H1 (cell line): ENCODE measurements at regions not wholly inside any gene's neighbourhood (a gene's known extent, or its start where the extent isn't known, plus 50 kb on each side); places are given as distances from the start of the nearest gene placed in this dataset.

Experiments used
- CTCF ChIA-PET: fragments of 300-600 bp; sonication (Branson Sonifier 250); formaldehyde crosslinking; loops from one replicate; lab custom pipeline; 2021; ENCODE audit not compliant: partially characterized antibody; lab: Charles Lee
- POLR2A ChIA-PET: fragments of 300-600 bp; sonication (Branson Sonifier 250); formaldehyde crosslinking; loops from one replicate; lab custom pipeline; 2021; ENCODE audit warnings: inconsistent platforms; ENCODE audit not compliant: partially characterized antibody; lab: Charles Lee
- DNase-seq, 2 experiments: peaks; one replicate each; pipeline versions ENCODE4 v3.0.0 to v3.0.0-alpha.2; 2010 to 2022; ENCODE audit warnings: low spot score in 2 of 2, low read depth in 1 of 2, mixed read lengths in 1 of 2
- FAIRE-seq: peaks from 2 replicates; lab custom pipeline; 2011; peaks lifted over from hg19 to GRCh38; lab: Jason Lieb, UNC
- H2AFZ ChIP-seq: 2 replicates; pipeline ENCODE4 v1.8.1; 2012; ENCODE audit warnings: low read length, inconsistent platforms
- H2AK5ac ChIP-seq: 2 replicates; pipeline ENCODE4 v1.6.1; 2013; ENCODE audit warnings: low read depth, low read length
- H2BK120ac ChIP-seq: replicated peaks from 2 replicates; pipeline ENCODE3; 2013; ENCODE audit warnings: low read depth, low read length, inconsistent platforms
- H2BK12ac ChIP-seq: 2 replicates; pipeline ENCODE4 v1.6.1; 2013; ENCODE audit warnings: low read depth, low read length
- H2BK15ac ChIP-seq: 2 replicates; pipeline ENCODE4 v1.6.1; 2013; ENCODE audit warnings: low read length
- H2BK20ac ChIP-seq: 2 replicates; pipeline ENCODE4 v1.6.1; 2013; ENCODE audit warnings: low read length
- H2BK5ac ChIP-seq: 2 replicates; pipeline ENCODE4 v1.6.1; 2013; ENCODE audit warnings: low read depth, low read length
- H3K14ac ChIP-seq: 2 replicates; pipeline ENCODE4 v1.6.1; 2013; ENCODE audit warnings: inconsistent platforms; ENCODE audit not compliant: insufficient read length
- H3K18ac ChIP-seq: 2 replicates; pipeline ENCODE4 v1.6.1; 2013; ENCODE audit warnings: low read length; ENCODE audit errors: extremely low read depth
- H3K23ac ChIP-seq: 2 replicates; pipeline ENCODE4 v1.6.1; 2013; ENCODE audit warnings: inconsistent platforms; ENCODE audit not compliant: insufficient read length
- H3K23me2 ChIP-seq: 2 replicates; pipeline ENCODE4 v1.6.1; 2013; ENCODE audit warnings: low read depth, low read length
- H3K27ac ChIP-seq: 2 replicates; pipeline ENCODE4 v1.6.1; 2011; ENCODE audit warnings: low read depth, low read length, inconsistent platforms
- H3K27me3 ChIP-seq, 4 experiments: replicated peaks in 1 of 4; 1 replicate in 1 of 4; 2 replicates in 3 of 4; pipeline versions ENCODE4 v1.6.1 to v1.8.1; 2011 to 2013; ENCODE audit warnings: low read length in 3 of 4, mild to moderate bottlenecking in 3 of 4, inconsistent platforms in 2 of 4, mixed read lengths in 2 of 4, moderate library complexity in 1 of 4; ENCODE audit not compliant: control insufficient read depth in 3 of 4, insufficient read depth in 3 of 4; ENCODE audit errors: extremely low read depth in 1 of 4
- H3K36me3 ChIP-seq, 4 experiments: 2 replicates each; pipeline versions ENCODE4 v1.6.1 to v1.8.1; 2011 to 2013; ENCODE audit warnings: mild to moderate bottlenecking in 4 of 4, low read length in 3 of 4, moderate library complexity in 2 of 4, control low read depth in 1 of 4, inconsistent platforms in 1 of 4; ENCODE audit not compliant: insufficient read depth in 4 of 4, control insufficient read depth in 2 of 4
- H3K4ac ChIP-seq: replicated peaks from 2 replicates; pipeline ENCODE3; 2013; ENCODE audit warnings: low read length, low read depth, mixed read lengths, inconsistent platforms; ENCODE audit not compliant: insufficient read length
- H3K4me1 ChIP-seq, 4 experiments: replicated peaks in 1 of 4; 1 replicate in 1 of 4; 2 replicates in 3 of 4; pipeline versions ENCODE4 v1.6.1 to v1.8.1; 2011 to 2013; ENCODE audit warnings: low read length in 3 of 4, inconsistent platforms in 2 of 4, mixed read lengths in 1 of 4; ENCODE audit not compliant: insufficient read depth in 4 of 4, control insufficient read depth in 3 of 4
- H3K4me2 ChIP-seq, 2 experiments: 2 replicates each; pipeline versions ENCODE4 v1.6.1 to v1.8.1; 2011 to 2013; ENCODE audit warnings: low read depth in 2 of 2, low read length in 2 of 2, control low read depth in 1 of 2, inconsistent platforms in 1 of 2, mild to moderate bottlenecking in 1 of 2; ENCODE audit not compliant: insufficient read depth in 1 of 2
- H3K4me3 ChIP-seq, 4 experiments: fragments of 200-600, 300-600 bp in 1 of 4; sonication (generic), shearing (Covaris generic), sonication (Bioruptor Twin) in 1 of 4; 2 replicates each; pipeline versions ENCODE4 v1.5.1 to v1.8.1; 2011 to 2016; ENCODE audit warnings: low read length in 4 of 4, low read depth in 3 of 4, control low read depth in 2 of 4, inconsistent platforms in 2 of 4, mild to moderate bottlenecking in 2 of 4, mixed read lengths in 1 of 4, moderate library complexity in 1 of 4; ENCODE audit not compliant: insufficient read depth in 2 of 4; ENCODE audit errors: extremely low read depth in 1 of 4
- H3K56ac ChIP-seq: replicated peaks from 2 replicates; pipeline ENCODE3; 2013; ENCODE audit warnings: low read depth, mild to moderate bottlenecking, mixed read lengths, low read length, inconsistent platforms; ENCODE audit not compliant: insufficient read length
- H3K79me1 ChIP-seq: 2 replicates; pipeline ENCODE4 v1.6.1; 2013; ENCODE audit warnings: low read depth, low read length, control low read depth
- H3K79me2 ChIP-seq, 2 experiments: 2 replicates each; pipeline versions ENCODE4 v1.6.1 to v1.8.1; 2012 to 2013; ENCODE audit warnings: low read length in 2 of 2, mild to moderate bottlenecking in 2 of 2, inconsistent platforms in 1 of 2; ENCODE audit not compliant: insufficient read depth in 2 of 2, control insufficient read depth in 1 of 2
- H3K9ac ChIP-seq, 4 experiments: replicated peaks in 1 of 4; 1 replicate in 1 of 4; 2 replicates in 3 of 4; pipeline versions ENCODE4 v1.6.1 to v1.8.1; 2011 to 2013; ENCODE audit warnings: low read depth in 3 of 4, low read length in 3 of 4, control low read depth in 2 of 4, mild to moderate bottlenecking in 2 of 4, moderate library complexity in 2 of 4, inconsistent platforms in 1 of 4; ENCODE audit errors: extremely low read depth in 1 of 4
- H3K9me3 ChIP-seq, 2 experiments: 2 replicates each; pipeline versions ENCODE4 v1.6.1 to v1.8.1; 2012 to 2013; ENCODE audit warnings: mild to moderate bottlenecking in 2 of 2, moderate library complexity in 2 of 2, control low read depth in 1 of 2, inconsistent platforms in 1 of 2, low read depth in 1 of 2, low read length in 1 of 2, mixed read lengths in 1 of 2; ENCODE audit not compliant: insufficient read depth in 2 of 2
- H4K20me1 ChIP-seq, 2 experiments: replicated peaks in 1 of 2; 2 replicates each; pipeline versions ENCODE3 to v1.8.1; 2011 to 2013; ENCODE audit warnings: inconsistent platforms in 2 of 2, low read length in 2 of 2, mild to moderate bottlenecking in 1 of 2; ENCODE audit not compliant: insufficient read depth in 2 of 2, control insufficient read depth in 1 of 2
- H4K5ac ChIP-seq: 2 replicates; pipeline ENCODE4 v1.6.1; 2013; ENCODE audit warnings: low read length, low read depth, mixed read lengths, inconsistent platforms; ENCODE audit not compliant: insufficient read length
- H4K8ac ChIP-seq: 2 replicates; pipeline ENCODE4 v1.8.0; 2013; ENCODE audit warnings: mild to moderate bottlenecking, moderate library complexity, low read length, inconsistent platforms; ENCODE audit not compliant: insufficient read depth; ENCODE audit errors: extremely low read depth
- H4K91ac ChIP-seq: replicated peaks from 2 replicates; pipeline ENCODE3; 2013; ENCODE audit warnings: low read length, mixed read lengths, inconsistent platforms; ENCODE audit not compliant: insufficient read length
- ASH2L ChIP-seq: fragments of 200-600, 300-600 bp; sonication (generic); IDR thresholded peaks from one replicate; pipeline ENCODE4 v1.7.1; 2017; ENCODE audit warnings: low read length
- CBX8 ChIP-seq: fragments of 300-800, 300-1000 bp; sonication (generic); IDR thresholded peaks from 2 replicates; pipeline ENCODE4 v1.7.1; 2016; ENCODE audit warnings: low read depth, low read length, borderline replicate concordance
- POLR2AphosphoS5 ChIP-seq: IDR thresholded peaks from 2 replicates; pipeline ENCODE4 v1.6.1; 2011; ENCODE audit warnings: low read depth, low read length
- SIX5 ChIP-seq: IDR thresholded peaks from 2 replicates; pipeline ENCODE4 v1.6.1; 2011; ENCODE audit warnings: mild to moderate bottlenecking, low read depth, low read length
- SP1 ChIP-seq: IDR thresholded peaks from 2 replicates; pipeline ENCODE4 v1.6.1; 2011; ENCODE audit warnings: low read depth, low read length
- TAF1 ChIP-seq: IDR thresholded peaks from 2 replicates; pipeline ENCODE4 v1.6.1; 2011; ENCODE audit warnings: mild to moderate bottlenecking, low read depth, low read length
- TBP ChIP-seq: IDR thresholded peaks from 2 replicates; pipeline ENCODE4 v1.6.1; 2011; ENCODE audit warnings: low read depth, low read length, improper control_type of control experiment
- WGBS, 2 experiments: shearing (Covaris generic) in 1 of 2; methylation state at CpG; one replicate each; pipeline versions ENCODE4 v1.1.6 to v1.1.7; 2013 to 2015; ENCODE audit warnings: low lambda C conversion rate in 2 of 2, mixed read lengths in 2 of 2, inconsistent platforms in 1 of 2, low coverage in 1 of 2, missing lambda C conversion rate in 1 of 2; ENCODE audit not compliant: insufficient replicate concordance in 2 of 2, insufficient coverage in 1 of 2, insufficient read length in 1 of 2; ENCODE audit errors: extremely low coverage in 1 of 2, missing lambda C conversion rate in 1 of 2; 5-methylcytosine and 5-hydroxymethylcytosine counted together
- TF ChIP-seq, protein P1 (sequence below): IDR thresholded peaks from 2 replicates; pipeline ENCODE4 v1.6.1; 2011; ENCODE audit warnings: low read depth, mild to moderate bottlenecking, low read length; ENCODE audit not compliant: insufficient read depth
- TF ChIP-seq, protein P2 (sequence below): IDR thresholded peaks from 2 replicates; pipeline ENCODE4 v1.6.1; 2012; ENCODE audit warnings: inconsistent platforms

DNA sequence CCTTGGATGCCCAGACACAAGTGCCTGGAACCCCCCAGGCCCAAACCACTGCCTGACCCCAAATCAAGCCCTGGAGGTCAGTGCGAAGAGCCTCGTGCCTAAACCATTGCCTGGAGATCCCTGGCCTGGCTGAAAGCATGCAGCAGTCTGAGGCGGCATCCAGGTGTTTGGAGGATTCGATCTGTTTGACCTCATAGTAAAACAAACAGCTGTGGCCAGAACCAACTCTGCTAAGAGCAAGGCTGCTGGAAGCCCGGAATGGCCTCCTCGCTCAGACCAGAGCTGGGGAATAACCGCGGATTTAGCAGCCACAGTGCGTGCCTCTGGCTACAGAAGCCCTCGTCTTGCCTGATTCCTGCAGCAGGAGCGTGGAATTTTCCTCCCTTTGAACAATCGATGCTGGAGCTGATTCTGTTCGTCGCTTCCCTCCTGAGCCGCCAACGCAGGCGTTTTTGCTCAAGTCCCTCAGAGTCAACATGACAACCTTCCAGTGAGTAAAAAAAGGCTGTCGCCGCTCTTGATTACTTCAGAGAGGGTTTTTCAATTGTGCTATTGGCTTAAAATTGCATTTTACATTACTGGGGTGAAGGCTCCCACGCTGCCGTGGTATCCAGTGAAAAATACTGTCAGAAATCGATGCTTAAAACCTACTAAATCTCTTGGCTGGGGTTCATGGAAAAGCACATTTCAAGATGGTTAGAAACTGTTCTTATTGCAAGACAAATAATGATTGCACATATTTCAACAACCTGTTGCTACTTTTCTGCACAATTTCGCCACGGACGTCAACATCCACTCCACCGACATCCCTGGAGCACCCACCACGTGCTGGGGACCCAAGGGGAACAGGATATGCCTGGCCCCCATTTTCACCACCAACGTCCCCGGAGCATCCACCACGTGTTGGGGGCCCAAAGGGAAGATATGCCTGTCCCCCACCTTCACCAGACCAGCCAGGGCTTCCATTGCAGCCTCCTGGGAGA, 190.0 kb downstream of the OLFM1 start:
- H2AFZ ChIP-seq, result no peak overlapping the region
- no peaks in the 10 kb centered on the region for H3K79me1 ChIP-seq
- H3K36me3 ChIP-seq, result no peaks in the 10 kb centered on the region
- H4K91ac ChIP-seq, result no peak overlapping the region
- no peak overlapping the region for H2BK5ac ChIP-seq
- TF ChIP-seq ASH2L, result no peak
- no peak for TF ChIP-seq TAF1
- TF ChIP-seq, protein P1, sequence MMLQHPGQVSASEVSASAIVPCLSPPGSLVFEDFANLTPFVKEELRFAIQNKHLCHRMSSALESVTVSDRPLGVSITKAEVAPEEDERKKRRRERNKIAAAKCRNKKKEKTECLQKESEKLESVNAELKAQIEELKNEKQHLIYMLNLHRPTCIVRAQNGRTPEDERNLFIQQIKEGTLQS, result no peak
- TF ChIP-seq SIX5, result no peak
- TF ChIP-seq SP1, result no peak
- TF ChIP-seq CBX8, result no peak
- no peak for TF ChIP-seq POLR2AphosphoS5
- TF ChIP-seq, protein P2, sequence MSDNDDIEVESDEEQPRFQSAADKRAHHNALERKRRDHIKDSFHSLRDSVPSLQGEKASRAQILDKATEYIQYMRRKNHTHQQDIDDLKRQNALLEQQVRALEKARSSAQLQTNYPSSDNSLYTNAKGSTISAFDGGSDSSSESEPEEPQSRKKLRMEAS, result no peak
- no peak for TF ChIP-seq TBP
- H3K9me3 ChIP-seq, result no peaks in the 10 kb centered on the region
- H3K9ac ChIP-seq, result no peak overlapping the region
- H4K8ac ChIP-seq, result no peak overlapping the region
- H3K4ac ChIP-seq, result no peak overlapping the region
- H2BK12ac ChIP-seq, result no peak overlapping the region
- no peak overlapping the region for H2BK15ac ChIP-seq
- no peaks in the 10 kb centered on the region; a peak in 1 of 7 replicates for H3K27me3 ChIP-seq
- H3K56ac ChIP-seq, result no peak overlapping the region
- H3K4me3 ChIP-seq, result no peak overlapping the region
- H2AK5ac ChIP-seq, result no peak overlapping the region
- CTCF ChIA-PET, result interaction anchor here (0.6 to 6.3 kb wide), 4 partner anchors 38 to 116 kb away, joined by 3 to 50 read pairs (median 4); no protein-coding TSS in a partner anchor
- no peaks in the 10 kb centered on the region for H4K20me1 ChIP-seq
- no peak for DNase-seq
- H2BK20ac ChIP-seq, result no peak overlapping the region
- no peak overlapping the region for H3K23ac ChIP-seq
- no peak for FAIRE-seq
- 90% methylated on average over 30 of the region's 30 CpGs; no CpG with 5 or more reads in 1 of the 2 experiments for whole genome bisulfite sequencing, 2 experiments
- no peak overlapping the region for H2BK120ac ChIP-seq
- H3K14ac ChIP-seq, result no peak overlapping the region
- H4K5ac ChIP-seq, result no peak overlapping the region
- no peaks in the 10 kb centered on the region for H3K23me2 ChIP-seq
- no peak overlapping the region for H3K4me2 ChIP-seq
- POLR2A ChIA-PET, result no interaction called here
- H3K27ac ChIP-seq, result no peak overlapping the region
- no peaks in the 10 kb centered on the region for H3K79me2 ChIP-seq
- peaks cover 0 to 2% (median 0%) of the 10 kb centered on the region in 4 experiments; a peak in 1 of 7 replicates for H3K4me1 ChIP-seq
- H3K18ac ChIP-seq, result no peak overlapping the region
